Kidney (tissue), 13 donors: ENCODE measurements at regions not wholly inside any gene's neighbourhood (a gene's known extent, or its start where the extent isn't known, plus 50 kb on each side); places are given as distances from the start of the nearest gene placed in this dataset.

Experiments
- DNase-seq, 5 donors: peaks; one replicate each; pipeline ENCODE4 v3.0.0-alpha.2; 2013 to 2020
- FAIRE-seq: peaks from 2 replicates; lab custom pipeline; 2012; peaks lifted over from hg19 to GRCh38; lab: Jason Lieb, UNC
- H3K27ac ChIP-seq, 2 donors: one replicate each; pipeline ENCODE4 v1.7.0; 2013; ENCODE audit warnings: low read depth in 2 of 2, low read length in 2 of 2, inconsistent platforms in 1 of 2
- H3K27me3 ChIP-seq: one replicate; pipeline ENCODE4 v1.7.1; 2013; ENCODE audit warnings: low read length, inconsistent platforms; ENCODE audit not compliant: control insufficient read depth, insufficient read depth
- H3K36me3 ChIP-seq, 3 donors: one replicate each; pipeline versions ENCODE4 v1.7.0 to v1.7.1; 2013; ENCODE audit warnings: low read length in 3 of 3, control low read depth in 1 of 3, inconsistent platforms in 1 of 3; ENCODE audit not compliant: insufficient read depth in 3 of 3, control insufficient read depth in 2 of 3
- H3K4me1 ChIP-seq, 3 donors: one replicate each; pipeline versions ENCODE4 v1.7.0 to v1.7.1; 2013; ENCODE audit warnings: low read length in 3 of 3, inconsistent platforms in 1 of 3, low read depth in 1 of 3; ENCODE audit not compliant: control insufficient read depth in 2 of 3, insufficient read depth in 2 of 3
- H3K4me3 ChIP-seq, 3 donors: one replicate each; pipeline versions ENCODE4 v1.7.0 to v1.8.1; 2013; ENCODE audit warnings: low read length in 3 of 3, control low read depth in 1 of 3, inconsistent platforms in 1 of 3
- H3K9ac ChIP-seq, 3 donors: one replicate each; pipeline versions ENCODE4 v1.7.0 to v1.7.1; 2013; ENCODE audit warnings: low read length in 3 of 3, control low read depth in 1 of 3, inconsistent platforms in 1 of 3
- H3K9me3 ChIP-seq, 3 donors: one replicate each; pipeline versions ENCODE4 v1.7.0 to v1.7.1; 2013; ENCODE audit warnings: low read length in 3 of 3, control low read depth in 1 of 3, inconsistent platforms in 1 of 3; ENCODE audit not compliant: control insufficient read depth in 2 of 3, insufficient read depth in 1 of 3
- CTCF ChIP-seq: IDR thresholded peaks from 3 replicates; pipeline ENCODE4 v1.5.1; 2012; ENCODE audit warnings: mild to moderate bottlenecking, moderate library complexity, borderline replicate concordance; ENCODE audit not compliant: insufficient read depth; ENCODE audit errors: extremely low read depth
- intact Hi-C: fragments of 100-400 bp; cut with DNase I; formaldehyde crosslinking; loops from one replicate; pipeline ENCODE4 v1.11.1; 2022
- donor health status: control.
- donor health status: control.
- donor health status: control.
- donor health status: control.
- donor health status: control.
- donor health status: DM: yes; HTN: yes; CAD: no.
- donor health status: Normal renal cell carcinoma (clear cell type).

GRCh38 chr2:2683606-2684224, 352.6 kb upstream of the MYT1L start:
- H3K4me1 ChIP-seq: no peaks in the 10 kb centered on the region
- TF ChIP-seq CTCF: no peak
- H3K9me3 ChIP-seq: no peaks in the 10 kb centered on the region
- no peak overlapping the region for H3K27ac ChIP-seq
- no peak overlapping the region for H3K9ac ChIP-seq
- FAIRE-seq (no peak), DNase-seq (peak in 3 of 5 donors; percentile 24 to 50 (median 49))
- H3K36me3 ChIP-seq: no peaks in the 10 kb centered on the region
- H3K4me3 ChIP-seq: no peak overlapping the region
- intact Hi-C loops: no loop called here
- no peaks in the 10 kb centered on the region for H3K27me3 ChIP-seq

- no peak for FAIRE-seq
- no peaks in the 10 kb centered on the region for H3K4me1 ChIP-seq
- no peak overlapping the region for H3K27ac ChIP-seq
- no peaks in the 10 kb centered on the region for H3K9me3 ChIP-seq
- H3K36me3 ChIP-seq: no peaks in the 10 kb centered on the region
- no peak for DNase-seq
- intact Hi-C loops: no loop called here
- H3K9ac ChIP-seq: no peak overlapping the region
- no peaks in the 10 kb centered on the region for H3K27me3 ChIP-seq
- H3K4me3 ChIP-seq: no peak overlapping the region
- TF ChIP-seq CTCF: no peak
These were observed 351.7 kb upstream of the MYT1L start for GRCh38 chr2:2682700-2683342.

GRCh38 chr2:2681711-2682251, 350.7 kb upstream of the MYT1L start:
- intact Hi-C loops: no loop called here
- TF ChIP-seq CTCF: no peak
- Histone ChIP-seq H3K4me1 (no peaks in the 10 kb centered on the region), H3K9me3 (no peaks in the 10 kb centered on the region), H3K27me3 (no peaks in the 10 kb centered on the region), H3K9ac (no peak overlapping the region), H3K4me3 (no peak overlapping the region), H3K27ac (no peak overlapping the region), H3K36me3 (no peaks in the 10 kb centered on the region)
- DNase-seq (peak in 3 of 5 donors; percentile 41 to 72 (median 57)), FAIRE-seq (no peak)
